Stimulated activated CD8-positive, alpha-beta memory T cell treated with anti-CD3 and anti-CD28 coated beads, Interleukin-7, amount 100 ng/mL, for 1 hour (primary cell): ENCODE measurements at regions not wholly inside any gene's neighbourhood (a gene's known extent, or its start where the extent isn't known, plus 50 kb on each side); places are given as distances from the start of the nearest gene placed in this dataset.

Source experiments
- DNase-seq, 2 donors: peaks; one replicate each; pipeline ENCODE4 v3.0.0-alpha.2; 2020; ENCODE audit warnings: low read depth in 2 of 2

DNA sequence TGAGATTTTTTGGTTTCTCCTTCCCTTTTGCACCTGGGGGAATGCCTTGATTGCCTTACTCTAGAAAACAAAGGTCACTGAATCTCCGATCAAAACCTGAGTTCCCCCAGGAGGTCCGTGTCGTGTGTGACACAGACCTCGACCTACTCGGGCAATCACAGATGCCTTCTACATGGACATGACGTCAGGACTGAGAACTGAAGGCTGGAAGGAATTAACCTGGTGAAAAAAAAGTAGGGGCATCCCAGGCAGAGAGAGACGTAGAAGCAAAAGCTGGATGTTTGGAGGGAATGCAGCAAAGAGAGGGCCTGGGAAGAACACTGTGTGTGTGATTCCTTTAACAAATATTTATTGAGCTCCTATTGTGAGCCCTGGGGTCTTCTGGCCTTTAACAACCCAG lies 178.0 kb downstream of the PRDM2 start:
- DNase-seq, result no peak

DNA sequence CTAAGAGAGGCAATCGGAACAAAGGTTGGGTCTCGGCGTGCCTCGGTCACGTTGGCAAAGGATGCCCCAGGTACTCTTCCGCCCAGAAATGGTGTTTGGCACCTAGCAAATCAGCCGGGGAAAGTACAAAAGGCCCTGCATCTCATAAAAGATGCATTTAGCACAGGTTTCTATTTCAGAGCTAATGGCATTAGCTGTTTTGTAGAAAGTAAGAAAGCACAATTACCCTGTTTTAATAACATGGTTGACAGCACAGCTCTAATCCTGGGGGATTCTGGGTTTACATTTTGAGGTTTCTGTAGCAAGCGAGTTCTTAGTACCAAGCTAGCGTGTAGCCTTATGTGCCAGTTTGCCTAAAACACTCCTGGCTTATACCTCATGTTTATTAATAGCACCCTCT lies 178.5 kb downstream of the PRDM2 start:
- DNase-seq, result no peak

DNA sequence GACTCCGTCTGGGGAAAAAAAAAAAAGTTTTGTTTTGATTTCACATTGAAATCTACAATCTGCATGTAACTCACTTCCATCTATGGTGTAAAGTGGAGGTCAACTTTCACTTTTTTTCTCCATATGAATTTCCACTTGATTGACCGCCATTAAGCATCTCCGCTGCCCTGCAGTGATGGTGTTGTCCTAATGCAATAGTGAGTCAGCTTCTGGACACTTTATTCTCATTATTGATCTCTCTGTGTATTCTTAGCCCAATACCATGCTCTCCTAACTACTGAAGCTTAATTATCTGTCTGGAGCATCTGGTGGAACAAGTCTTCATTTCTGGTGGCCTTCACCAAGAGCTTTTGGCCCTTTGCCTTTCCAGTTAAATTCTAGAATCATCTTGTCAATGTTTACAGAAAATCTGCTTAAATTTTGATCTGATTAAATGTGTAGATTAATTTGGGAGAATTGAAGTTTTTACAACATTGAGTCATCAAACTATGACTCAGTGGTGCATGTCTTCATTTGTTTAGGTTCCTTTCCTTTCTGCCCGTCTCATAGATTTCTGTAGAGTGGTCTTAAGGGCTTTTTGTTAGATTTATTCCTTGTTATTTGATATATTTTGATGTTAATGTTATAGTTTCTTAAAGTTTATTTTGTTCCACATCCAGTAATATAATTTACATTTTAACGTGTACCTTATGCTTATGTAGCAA lies 181.5 kb downstream of the PRDM2 start:
- DNase-seq, result no peak

DNA sequence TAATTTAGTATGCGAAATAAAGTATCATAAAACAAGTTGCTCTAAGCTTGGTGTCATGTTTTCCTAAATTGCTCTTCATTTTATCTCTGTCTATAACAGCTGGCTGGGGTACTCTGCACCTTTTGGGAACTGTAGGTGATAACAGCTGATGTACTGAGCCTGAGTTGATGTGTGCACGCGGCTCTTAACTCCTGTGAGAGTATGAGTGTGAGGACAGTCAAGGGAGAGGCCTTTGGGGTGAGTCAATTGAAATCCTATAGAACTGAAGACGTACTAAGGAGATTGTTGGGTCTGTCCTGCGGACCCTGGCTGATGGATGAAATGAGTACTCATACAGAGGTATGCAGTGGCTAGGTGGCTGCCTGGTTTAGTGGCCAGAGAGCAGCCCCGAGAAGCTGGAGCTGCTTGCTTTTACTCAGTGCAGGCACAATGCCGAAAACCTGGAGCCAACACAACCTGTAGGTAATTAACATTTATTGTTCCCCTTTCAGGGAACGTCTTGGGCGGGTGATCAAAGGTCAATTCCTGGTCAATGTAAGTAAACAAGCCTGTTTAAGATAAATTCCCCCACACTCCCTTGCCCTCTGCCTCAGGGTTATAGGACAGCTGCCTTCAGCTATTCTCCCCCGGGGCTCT lies 188.5 kb downstream of the PRDM2 start:
- DNase-seq, result no peak

DNA sequence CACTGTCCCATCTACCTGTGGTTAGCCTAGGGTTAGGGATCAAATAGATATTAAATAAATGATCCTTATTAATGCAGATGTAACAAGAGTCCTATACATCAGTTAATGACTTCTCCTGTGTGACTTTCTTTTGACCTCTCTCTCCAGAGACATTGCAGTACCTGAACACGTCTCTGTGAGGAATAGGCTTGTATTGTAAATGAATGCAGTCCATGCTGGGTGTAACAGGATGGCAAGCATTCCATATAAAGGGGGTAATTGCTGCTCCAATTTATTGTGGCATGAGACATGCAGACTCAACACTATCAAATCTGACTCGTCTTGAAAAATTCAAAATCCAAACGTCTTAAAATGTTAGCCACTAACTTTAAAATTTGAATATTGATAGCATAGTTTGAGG lies 189.5 kb downstream of the PRDM2 start:
- DNase-seq, result no peak

DNA sequence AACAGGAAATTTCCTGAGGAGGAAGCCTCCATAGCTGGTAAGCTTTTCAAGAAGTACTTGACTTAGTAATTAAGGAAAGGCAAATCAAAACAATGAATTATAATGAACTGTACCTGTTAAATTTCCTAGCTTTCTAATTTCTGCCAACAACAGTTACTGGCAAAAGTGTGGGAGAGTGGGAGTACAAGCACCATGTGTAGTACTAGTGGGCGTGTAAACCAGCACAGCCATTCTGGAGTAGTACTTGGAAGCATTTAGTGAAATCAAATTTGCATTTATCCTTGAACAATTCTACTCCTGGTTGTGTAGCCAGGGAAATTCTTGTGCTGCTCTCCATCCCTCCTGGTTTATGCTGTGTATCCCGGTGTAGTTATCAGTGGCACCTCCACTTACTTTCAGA lies 190.8 kb downstream of the PRDM2 start:
- DNase-seq, result no peak

DNA sequence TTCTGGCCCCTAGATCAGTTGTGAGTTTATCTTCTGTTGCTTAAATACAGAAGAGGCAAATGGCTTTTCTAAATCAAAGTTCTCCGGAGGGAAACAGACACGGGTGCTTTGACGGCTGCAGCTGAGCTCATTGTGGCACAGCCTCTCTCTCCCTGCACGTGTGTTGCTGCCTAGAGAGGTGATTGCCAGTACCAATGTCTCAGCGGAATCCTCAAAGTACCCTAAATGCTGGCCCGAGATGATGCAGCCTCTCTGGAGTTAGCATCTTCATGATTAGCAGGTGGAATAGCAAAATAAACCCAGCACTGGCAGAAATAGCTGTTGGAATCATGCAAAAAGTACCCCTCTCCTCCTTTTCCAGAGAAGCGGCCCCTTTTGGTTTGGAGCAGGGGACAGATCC lies 192.2 kb downstream of the PRDM2 start:
- no peak for DNase-seq

DNA sequence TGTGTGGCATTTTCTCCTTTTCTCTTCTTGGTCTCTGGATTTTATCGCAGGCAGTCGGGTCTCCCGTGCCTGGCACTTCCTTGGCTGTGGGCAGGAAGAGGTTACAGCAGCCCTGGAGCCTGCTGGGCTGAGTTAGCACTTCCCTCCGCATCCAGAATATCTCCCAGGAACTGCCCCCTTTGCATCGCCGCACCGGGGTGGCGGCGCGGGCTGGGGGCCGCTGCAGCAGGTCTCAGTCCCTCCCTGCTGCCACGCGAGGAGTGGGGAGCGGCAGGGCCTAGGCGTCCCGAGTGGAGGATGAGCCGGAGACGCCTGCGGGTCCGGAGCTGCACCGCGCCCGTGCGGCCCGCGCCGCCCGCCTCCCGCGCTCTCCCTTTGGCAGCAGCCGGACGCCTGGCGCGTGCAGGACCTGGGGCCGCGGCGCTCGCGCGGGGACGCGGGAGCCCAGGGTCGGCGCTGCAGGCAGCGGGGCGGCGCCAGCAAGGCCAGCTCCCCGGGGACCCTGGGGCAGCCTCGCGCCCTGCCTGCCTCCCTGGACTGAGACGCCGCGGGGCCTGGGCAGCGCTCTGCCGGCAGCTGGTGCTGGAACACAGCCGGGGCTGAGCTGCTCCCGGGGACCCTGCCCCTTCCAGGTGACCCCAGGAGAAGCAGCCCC lies 192.8 kb downstream of the PRDM2 start:
- DNase-seq, result no peak

DNA sequence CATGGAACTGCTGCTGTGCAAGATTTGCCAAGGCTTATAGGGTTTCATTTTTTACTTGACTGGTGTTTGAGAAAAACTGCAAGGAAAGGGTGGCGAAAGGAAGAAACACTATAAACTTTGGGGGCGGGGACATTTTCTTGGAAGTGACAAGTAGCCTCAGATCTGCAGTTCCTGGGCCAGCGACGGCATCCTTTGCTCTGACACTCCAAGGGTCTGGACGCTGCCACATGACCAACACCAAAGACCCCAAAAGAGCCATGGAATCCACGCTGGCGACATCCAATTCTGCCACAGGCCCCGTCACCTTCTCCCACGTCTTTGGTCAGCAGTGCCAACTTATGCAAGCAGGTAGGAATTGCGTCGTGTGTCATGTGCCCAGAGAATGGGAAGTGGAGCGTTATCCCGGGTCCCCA lies 193.4 kb downstream of the PRDM2 start:
- no peak for DNase-seq

DNA sequence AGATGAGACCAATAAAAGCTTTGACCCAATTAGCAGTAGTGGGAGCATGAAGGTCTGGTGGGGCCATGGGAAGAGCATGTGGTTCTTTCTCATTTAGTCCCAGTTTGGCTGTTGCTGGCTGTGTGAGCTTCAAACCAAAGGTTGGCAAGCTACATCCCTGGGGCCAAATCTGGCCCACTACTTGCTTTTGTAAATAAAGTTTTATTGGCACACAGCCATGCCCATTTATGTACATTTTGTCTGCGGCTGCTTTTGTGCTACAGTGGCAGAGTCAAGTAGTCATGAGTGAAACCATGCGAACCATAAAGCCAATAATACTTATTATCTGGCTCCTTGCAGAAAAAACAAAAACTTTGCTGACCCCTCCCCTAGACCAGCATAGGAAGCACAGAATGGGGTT lies 196.9 kb downstream of the PRDM2 start:
- no peak for DNase-seq

DNA sequence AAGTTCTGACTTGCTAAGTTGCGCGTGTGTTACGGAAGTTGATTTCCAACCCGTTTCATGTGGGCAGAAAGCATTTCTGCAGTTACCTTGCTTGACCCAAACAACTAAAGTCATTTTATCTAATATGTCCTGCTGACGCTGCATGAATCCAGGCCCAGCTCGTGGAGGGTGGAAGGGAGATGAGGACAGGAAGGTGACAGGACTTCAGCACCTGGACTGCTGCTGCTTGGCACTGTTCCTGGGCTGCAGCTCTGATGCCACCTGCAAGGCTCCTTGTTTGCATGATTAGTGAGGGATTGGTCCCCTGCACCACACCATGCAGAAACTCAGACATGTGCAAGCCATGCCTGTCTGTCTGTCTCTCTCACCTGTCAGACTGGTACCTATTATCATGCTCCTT lies 198.4 kb downstream of the PRDM2 start:
- no peak for DNase-seq

DNA sequence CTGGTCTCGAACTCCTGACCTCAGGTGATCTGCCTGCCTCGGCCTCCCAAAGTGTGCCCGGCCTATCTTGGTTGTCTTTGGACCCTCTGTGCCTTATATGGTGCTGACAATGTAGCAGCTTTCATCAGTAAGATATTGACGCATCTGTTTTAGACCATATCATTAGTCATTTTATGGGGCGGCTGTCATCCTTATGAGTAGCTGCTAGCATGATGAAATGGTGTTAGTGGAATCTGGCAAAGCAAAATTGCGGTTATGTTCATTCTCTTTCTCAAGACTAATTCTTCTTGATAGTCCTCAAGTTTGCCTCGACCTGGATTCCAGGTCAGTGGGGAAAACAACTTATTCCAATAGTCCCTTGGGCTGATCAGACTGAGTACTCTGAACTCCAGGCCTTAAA lies 199.9 kb downstream of the PRDM2 start:
- no peak for DNase-seq

DNA sequence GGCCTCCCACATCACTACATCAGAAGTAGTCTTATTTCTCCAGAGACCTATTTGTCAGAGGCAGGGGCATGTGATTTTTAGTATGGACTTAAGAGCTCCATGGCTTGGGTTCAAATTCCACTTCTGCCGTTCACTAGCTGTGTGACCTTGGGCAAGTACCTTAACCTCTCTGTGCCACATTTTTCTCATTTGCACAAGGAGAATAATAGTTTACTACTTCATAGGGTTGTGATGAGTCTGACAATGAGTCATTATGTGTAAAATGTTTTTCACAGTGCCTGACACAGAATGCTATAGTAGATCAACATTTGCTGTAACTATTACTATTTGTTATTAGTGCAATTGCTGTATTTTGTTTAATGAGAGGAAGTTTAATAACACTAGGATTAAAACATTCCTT lies 200.6 kb downstream of the PRDM2 start:
- DNase-seq, result no peak

DNA sequence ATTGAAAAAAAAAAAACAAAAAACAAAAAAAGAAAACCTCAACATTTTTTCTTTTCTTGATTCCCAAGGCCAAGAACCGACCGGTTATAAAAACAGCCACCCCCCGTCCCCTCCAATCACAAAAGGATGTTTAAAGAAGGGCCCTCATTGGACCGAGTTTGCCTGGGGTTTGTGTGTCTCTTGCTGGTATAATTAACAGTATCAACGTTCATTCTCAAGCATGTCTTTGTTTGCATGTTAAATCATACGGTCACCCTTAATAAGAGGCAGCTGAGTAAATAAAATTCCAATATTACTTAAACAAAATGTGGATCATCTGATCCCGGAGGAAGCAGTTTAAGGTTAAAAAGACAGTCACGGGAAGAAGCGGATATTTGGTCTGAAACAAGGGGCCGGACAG lies 201.1 kb downstream of the PRDM2 start:
- DNase-seq, result no peak

DNA sequence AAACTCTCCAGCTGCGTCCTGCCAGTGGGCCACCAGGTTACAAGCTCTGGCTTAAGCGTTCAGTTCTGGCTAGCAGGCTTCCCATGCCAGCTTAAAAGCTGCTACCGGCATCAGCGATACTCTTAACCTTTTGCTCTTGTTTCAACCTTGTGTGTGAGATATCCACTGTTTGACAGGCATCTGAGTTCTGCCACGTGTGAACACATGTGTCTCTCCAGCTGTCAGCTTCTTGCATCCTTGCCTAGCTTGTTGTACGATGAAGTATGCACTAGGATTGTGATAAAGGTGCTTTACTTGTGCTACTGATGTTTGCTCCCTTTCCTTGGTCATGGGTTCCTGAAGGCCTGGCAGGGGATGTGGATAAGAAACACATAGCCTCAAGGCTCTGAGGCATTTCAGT lies 201.6 kb downstream of the PRDM2 start:
- DNase-seq, result no peak

DNA sequence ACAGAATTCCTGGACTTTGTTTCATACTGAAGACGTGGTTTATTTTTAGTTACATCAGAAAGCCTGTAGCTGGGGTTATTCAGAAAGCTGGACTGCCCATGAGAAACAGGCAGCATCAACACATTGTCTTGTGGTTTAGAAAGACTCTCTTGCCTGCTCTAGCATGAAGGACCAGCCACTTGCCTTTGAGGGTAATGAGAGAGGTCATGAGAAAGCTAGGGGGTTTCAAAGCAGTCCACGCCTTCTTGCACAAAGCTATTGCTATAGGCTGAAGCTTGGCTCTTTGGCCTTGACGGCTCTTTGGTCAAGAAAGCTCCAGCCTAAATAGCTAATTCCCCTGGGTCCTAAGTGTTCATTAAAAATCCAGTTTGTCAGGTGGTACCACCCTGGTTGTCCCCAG lies 208.1 kb downstream of the PRDM2 start:
- DNase-seq, result no peak

DNA sequence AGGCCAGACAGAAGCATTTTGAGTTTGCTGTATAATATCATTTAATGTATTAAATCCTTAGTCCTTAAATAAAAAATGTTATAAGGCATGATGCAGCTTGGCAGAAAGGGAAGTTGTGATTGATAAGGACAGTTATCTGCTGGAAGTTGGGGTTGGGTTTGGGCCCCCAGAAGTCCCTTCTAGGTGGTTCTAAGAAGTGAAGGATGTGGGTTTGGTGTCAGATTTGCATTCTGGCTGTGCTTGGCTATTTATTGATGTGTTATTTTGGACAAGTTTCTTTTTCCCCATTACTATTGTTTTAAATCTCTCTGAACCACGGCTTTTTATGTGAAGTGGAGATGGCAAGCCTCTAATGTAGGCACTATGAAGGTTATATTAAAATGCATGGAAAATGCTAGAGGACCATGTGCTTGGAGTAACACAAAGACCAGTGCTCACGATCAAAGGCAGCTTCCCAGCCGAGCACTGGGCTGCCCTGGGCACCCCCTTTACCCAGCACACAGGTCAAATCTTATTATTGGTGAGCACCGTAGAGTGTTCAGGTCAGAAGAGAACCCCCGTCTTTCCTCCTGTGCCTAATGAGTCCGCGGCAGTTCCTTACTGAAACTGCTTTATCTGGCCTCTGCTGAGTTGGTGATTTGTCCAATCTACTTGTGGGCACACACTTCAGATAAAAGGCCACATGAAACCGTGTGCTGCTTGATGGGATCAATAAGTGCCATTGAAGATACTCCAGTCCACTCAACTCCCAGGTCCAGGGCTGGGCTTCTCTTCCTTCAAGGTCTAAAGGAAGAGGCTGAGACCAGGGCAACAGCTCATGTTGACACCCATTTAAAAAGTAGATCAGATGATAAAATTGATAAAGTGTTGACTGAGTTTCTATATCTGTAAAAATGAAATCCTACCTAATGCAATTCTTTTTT lies 212.0 kb downstream of the PRDM2 start:
- DNase-seq, result no peak

DNA sequence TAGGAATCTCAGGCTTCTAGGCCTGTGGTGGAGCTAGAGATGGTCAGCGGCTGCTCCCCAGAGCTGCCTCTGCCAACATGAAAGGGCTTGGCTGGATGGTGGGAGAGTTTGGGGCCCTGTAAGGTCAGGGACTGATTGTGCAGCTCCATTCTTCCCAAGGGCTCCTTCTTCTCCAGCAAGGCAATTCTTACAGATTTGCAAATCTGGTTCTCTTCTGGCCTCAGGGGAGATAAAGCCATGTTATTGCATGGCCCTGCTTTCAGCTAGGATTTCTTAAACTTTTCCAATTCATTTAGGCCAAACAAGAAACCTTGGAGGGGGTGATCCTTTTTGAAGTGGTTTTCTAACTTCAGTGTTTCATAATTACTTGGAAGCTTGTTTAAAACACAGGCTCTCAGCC lies 213.4 kb downstream of the PRDM2 start:
- no peak for DNase-seq

DNA sequence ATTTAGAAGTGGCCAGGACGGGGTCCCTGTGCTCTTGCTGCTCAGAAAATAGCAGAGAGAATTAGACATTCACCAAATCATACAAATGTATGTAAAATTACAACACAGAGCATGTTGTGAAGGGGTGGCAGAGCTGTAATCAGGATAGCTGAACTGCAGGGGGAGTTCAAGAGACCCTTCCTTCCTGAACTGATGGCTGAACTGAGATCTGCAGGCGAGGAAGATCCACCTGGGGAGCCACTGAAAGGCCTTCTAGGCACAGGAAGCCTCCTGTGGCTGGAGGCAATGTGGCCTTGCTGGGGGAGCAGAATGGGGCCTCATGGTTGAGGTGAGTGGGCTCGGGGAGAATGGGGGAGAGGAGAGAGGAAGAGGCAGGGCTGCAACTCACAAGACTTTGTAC lies 216.5 kb downstream of the PRDM2 start:
- DNase-seq, result no peak

DNA sequence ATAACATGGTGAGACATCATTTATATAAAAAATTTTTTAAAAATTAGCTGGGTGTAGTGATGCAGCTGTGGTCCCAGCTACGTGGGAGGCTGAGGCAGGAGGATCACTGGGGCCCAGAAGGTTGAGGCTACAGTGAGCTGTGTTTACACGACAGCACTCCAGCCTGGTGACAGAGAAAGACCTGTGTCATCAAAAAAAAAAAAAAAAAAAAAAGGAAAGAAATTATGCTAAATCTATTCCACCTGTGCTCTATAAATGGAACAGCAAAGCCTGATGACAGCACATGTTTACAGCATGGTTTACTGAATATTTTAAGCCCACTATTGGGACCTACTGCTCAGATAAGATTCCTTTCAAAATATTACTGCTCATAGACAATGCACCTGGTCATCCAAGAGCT lies 217.6 kb downstream of the PRDM2 start:
- no peak for DNase-seq

DNA sequence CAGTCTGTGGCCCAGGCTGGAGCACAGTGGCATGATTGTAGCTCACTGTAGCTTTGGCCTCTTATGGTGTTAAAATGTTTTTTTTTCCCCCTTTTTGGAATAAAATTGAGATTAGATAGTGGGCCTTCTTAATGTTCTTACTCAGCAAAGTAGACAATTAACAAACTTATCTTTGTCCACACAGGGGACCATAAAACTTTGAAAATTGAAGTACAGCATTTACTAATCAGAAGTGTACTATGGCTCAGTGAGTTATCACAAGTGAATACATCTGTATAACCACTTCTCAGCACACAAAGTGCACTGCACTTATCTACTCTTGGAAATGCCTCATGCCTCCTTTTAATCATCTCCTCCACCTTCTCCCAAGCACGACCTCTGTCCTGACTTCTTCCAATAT lies 218.9 kb downstream of the PRDM2 start:
- no peak for DNase-seq

DNA sequence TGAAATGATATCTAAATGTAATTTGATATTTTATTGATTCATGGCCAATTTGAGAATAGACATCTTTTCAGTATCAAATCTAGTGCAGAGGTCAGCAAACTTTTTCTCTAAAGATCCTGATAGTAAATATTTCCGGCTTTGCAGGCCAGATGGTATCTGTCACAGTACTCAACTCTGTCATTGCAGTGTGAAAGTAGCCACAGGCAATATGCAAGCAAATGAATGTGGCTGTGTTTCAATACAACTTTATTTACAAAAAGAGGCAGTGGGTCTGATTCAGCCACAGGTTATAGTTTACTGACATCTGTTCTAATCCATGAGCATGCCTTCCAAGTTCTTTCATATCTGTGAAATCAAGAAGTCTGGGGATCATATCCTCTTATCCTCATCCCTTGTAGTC lies 221.2 kb downstream of the PRDM2 start:
- DNase-seq, result no peak
